GM23338 (cell line): ENCODE measurements at regions not wholly inside any gene's neighbourhood (a gene's known extent, or its start where the extent isn't known, plus 50 kb on each side); places are given as distances from the start of the nearest gene placed in this dataset.

Experiments
- ATAC-seq: fragments of 200-7000 bp; cut with Tn5 transposase; 3 replicates; pipeline ENCODE4 v1.9.1; 2020
- DNase-seq: peaks from one replicate; pipeline ENCODE4 v3.0.0-alpha.2; 2015; ENCODE audit warnings: low spot score
- H2AFZ ChIP-seq: fragments of 200-600 bp; sonication (generic); 2 replicates; pipeline ENCODE4 v1.8.0; 2016; ENCODE audit warnings: antibody characterized with exemption, mild to moderate bottlenecking, moderate library complexity
- H3F3A ChIP-seq: fragments of 200-600 bp; sonication (generic); replicated peaks from 2 replicates; pipeline ENCODE4 v1.8.0; 2017; ENCODE audit warnings: antibody characterized with exemption, mixed run types, low read depth
- H3K27ac ChIP-seq: fragments of 200-600 bp; sonication (generic); 2 replicates; pipeline ENCODE4 v1.6.1; 2016; ENCODE audit warnings: low read depth
- H3K27me3 ChIP-seq: fragments of 200-600 bp; sonication (generic); 2 replicates; pipeline ENCODE4 v1.8.0; 2016; ENCODE audit warnings: mild to moderate bottlenecking, mixed run types, moderate library complexity; ENCODE audit not compliant: insufficient read depth
- H3K36me3 ChIP-seq: fragments of 200-600 bp; sonication (generic); 2 replicates; pipeline ENCODE4 v1.8.0; 2016; ENCODE audit warnings: mild to moderate bottlenecking; ENCODE audit not compliant: insufficient read depth
- H3K4me1 ChIP-seq: fragments of 200-600 bp; sonication (generic); 2 replicates; pipeline ENCODE4 v1.8.0; 2016; ENCODE audit warnings: mild to moderate bottlenecking, moderate library complexity; ENCODE audit not compliant: insufficient read depth
- H3K4me2 ChIP-seq: fragments of 200-600 bp; sonication (generic); 2 replicates; pipeline ENCODE4 v1.7.1; 2017; ENCODE audit warnings: mixed run types
- H3K4me3 ChIP-seq: fragments of 200-600 bp; sonication (generic); 2 replicates; pipeline ENCODE4 v1.6.1; 2016; ENCODE audit warnings: mixed run types
- H3K79me2 ChIP-seq: fragments of 200-600 bp; sonication (generic); replicated peaks from 2 replicates; pipeline ENCODE4 v1.8.0; 2017; ENCODE audit warnings: mild to moderate bottlenecking; ENCODE audit not compliant: insufficient read depth
- H3K9me2 ChIP-seq: fragments of 200-600 bp; sonication (generic); 2 replicates; pipeline ENCODE4 v1.8.0; 2017; ENCODE audit not compliant: insufficient read depth
- H4K20me1 ChIP-seq: fragments of 200-600 bp; sonication (generic); replicated peaks from 2 replicates; pipeline ENCODE4 v1.8.0; 2017; ENCODE audit warnings: mild to moderate bottlenecking; ENCODE audit not compliant: insufficient read depth
- H3K27ac Mint-ChIP-seq: 2 replicates; pipeline ENCODE4 v1.8.0; 2020; ENCODE audit warnings: inconsistent platforms, mild to moderate bottlenecking, moderate library complexity, mixed read lengths
- H3K27me3 Mint-ChIP-seq: 3 replicates; pipeline ENCODE4 v1.8.0; 2022; ENCODE audit warnings: low read depth, mild to moderate bottlenecking, moderate library complexity, mixed read lengths, inconsistent platforms; ENCODE audit not compliant: insufficient read depth, poor library complexity
- H3K36me3 Mint-ChIP-seq: 3 replicates; pipeline ENCODE4 v1.8.0; 2021; ENCODE audit warnings: low read depth, mild to moderate bottlenecking, inconsistent platforms, moderate library complexity, mixed read lengths
- H3K4me1 Mint-ChIP-seq: 3 replicates; pipeline ENCODE4 v1.8.0; 2020; ENCODE audit warnings: mild to moderate bottlenecking, inconsistent platforms, mixed read lengths
- H3K4me3 Mint-ChIP-seq: 3 replicates; pipeline ENCODE4 v1.8.0; 2021; ENCODE audit warnings: moderate library complexity, mild to moderate bottlenecking, inconsistent platforms, mixed read lengths
- H3K9me3 Mint-ChIP-seq: 3 replicates; pipeline ENCODE4 v1.8.0; 2020; ENCODE audit warnings: moderate library complexity, mild to moderate bottlenecking, inconsistent platforms, mixed read lengths
- EZH2 ChIP-seq: fragments of 200-600 bp; sonication (generic); IDR thresholded peaks from one replicate; pipeline ENCODE4 v1.8.0; 2017; ENCODE audit warnings: antibody characterized with exemption, mild to moderate bottlenecking, low read depth; ENCODE audit not compliant: unreplicated experiment
- EZH2phosphoT487 ChIP-seq: fragments of 200-600 bp; sonication (generic); IDR thresholded peaks from one replicate; pipeline ENCODE4 v1.8.1; 2018; ENCODE audit warnings: antibody characterized with exemption; ENCODE audit not compliant: unreplicated experiment
- JUNB ChIP-seq: IDR thresholded peaks from one replicate; pipeline ENCODE4 v1.6.1; 2016; ENCODE audit warnings: antibody characterized with exemption; ENCODE audit not compliant: unreplicated experiment
- POLR2AphosphoS5 ChIP-seq: IDR thresholded peaks from 2 replicates; pipeline ENCODE4 v1.6.1; 2016; ENCODE audit warnings: antibody characterized with exemption, low read depth
- REST ChIP-seq: IDR thresholded peaks from one replicate; pipeline ENCODE4 v1.6.1; 2018; ENCODE audit warnings: antibody characterized with exemption; ENCODE audit not compliant: unreplicated experiment
- STAT1 ChIP-seq: IDR thresholded peaks from one replicate; pipeline ENCODE4 v1.6.1; 2016; ENCODE audit warnings: antibody characterized with exemption; ENCODE audit not compliant: unreplicated experiment
- ZNF114 ChIP-seq: fragments of 250-450 bp; sonication (Bioruptor Pico); IDR thresholded peaks from 2 replicates; pipeline ENCODE4 v1.5.0; 2020; ENCODE audit warnings: mild to moderate bottlenecking, moderate library complexity
- TF ChIP-seq, protein P1 (sequence below): IDR thresholded peaks from 2 replicates; pipeline ENCODE4 v1.6.1; 2016; ENCODE audit warnings: antibody characterized with exemption

DNA sequence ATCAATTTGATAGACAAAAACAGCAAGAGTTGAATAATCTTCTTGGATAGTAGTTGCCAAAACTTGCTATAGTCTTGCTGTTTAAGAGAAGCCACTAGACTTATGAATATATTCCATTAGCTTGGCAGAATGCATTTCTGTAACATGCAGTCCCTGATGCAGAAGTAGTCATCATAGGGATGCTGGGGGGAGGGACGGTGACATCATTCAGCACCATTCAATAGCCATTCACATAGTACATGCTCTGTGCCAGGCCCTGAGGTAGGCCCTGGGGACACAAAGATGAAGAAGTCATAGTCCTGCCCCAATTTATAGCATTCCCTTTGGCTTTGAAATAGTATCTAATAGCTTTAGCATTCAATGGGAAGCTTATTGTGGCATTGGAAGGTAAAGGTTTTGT lies 185.5 kb upstream of the AFF2 start:
- Histone ChIP-seq H3K27me3 (no peaks in the 10 kb centered on the region), H3K79me2 (no peaks in the 10 kb centered on the region), H3K36me3 (no peaks in the 10 kb centered on the region), H3K4me2 (no peak overlapping the region), H4K20me1 (no peaks in the 10 kb centered on the region), H3F3A (no peaks in the 10 kb centered on the region), H3K4me3 (no peak overlapping the region), H3K9me2 (no peaks in the 10 kb centered on the region), H3K4me1 (no peaks in the 10 kb centered on the region), H3K27ac (no peak overlapping the region), H2AFZ (no peak overlapping the region)
- H3K4me3 Mint-ChIP-seq = no peak overlapping the region
- H3K27me3 Mint-ChIP-seq = peaks cover 10% of the 10 kb centered on the region
- no peaks in the 10 kb centered on the region for H3K4me1 Mint-ChIP-seq
- no peaks in the 10 kb centered on the region for H3K9me3 Mint-ChIP-seq
- ATAC-seq = no peak
- H3K36me3 Mint-ChIP-seq = no peaks in the 10 kb centered on the region
- H3K27ac Mint-ChIP-seq = no peak overlapping the region
- no peak for TF ChIP-seq STAT1
- DNase-seq = no peak

GRCh38 chrX:148316446-148316845 lies 184.0 kb upstream of the AFF2 start:
- H3K36me3 ChIP-seq = no peaks in the 10 kb centered on the region
- no peaks in the 10 kb centered on the region for H3K27me3 ChIP-seq
- TF ChIP-seq POLR2AphosphoS5 (no peak), EZH2phosphoT487 (no peak), EZH2 (no peak), ZNF114 (CRISPR knock-in tag) (no peak), STAT1 (no peak)
- TF ChIP-seq, protein P1, sequence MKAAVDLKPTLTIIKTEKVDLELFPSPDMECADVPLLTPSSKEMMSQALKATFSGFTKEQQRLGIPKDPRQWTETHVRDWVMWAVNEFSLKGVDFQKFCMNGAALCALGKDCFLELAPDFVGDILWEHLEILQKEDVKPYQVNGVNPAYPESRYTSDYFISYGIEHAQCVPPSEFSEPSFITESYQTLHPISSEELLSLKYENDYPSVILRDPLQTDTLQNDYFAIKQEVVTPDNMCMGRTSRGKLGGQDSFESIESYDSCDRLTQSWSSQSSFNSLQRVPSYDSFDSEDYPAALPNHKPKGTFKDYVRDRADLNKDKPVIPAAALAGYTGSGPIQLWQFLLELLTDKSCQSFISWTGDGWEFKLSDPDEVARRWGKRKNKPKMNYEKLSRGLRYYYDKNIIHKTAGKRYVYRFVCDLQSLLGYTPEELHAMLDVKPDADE = no peak
- H3K9me2 ChIP-seq = no peaks in the 10 kb centered on the region
- Mint-ChIP-seq H3K27ac (no peak overlapping the region), H3K36me3 (no peaks in the 10 kb centered on the region), H3K4me1 (no peaks in the 10 kb centered on the region), H3K4me3 (no peak overlapping the region), H3K27me3 (peaks cover 10% of the 10 kb centered on the region), H3K9me3 (no peaks in the 10 kb centered on the region)
- no peaks in the 10 kb centered on the region for H3K79me2 ChIP-seq
- H3K27ac ChIP-seq = no peak overlapping the region
- DNase-seq (no peak), ATAC-seq (no peak)
- no peaks in the 10 kb centered on the region for H3F3A ChIP-seq
- no peaks in the 10 kb centered on the region for H3K4me1 ChIP-seq
- H4K20me1 ChIP-seq = no peaks in the 10 kb centered on the region
- H2AFZ ChIP-seq = no peak overlapping the region
- no peak overlapping the region for H3K4me3 ChIP-seq
- no peak overlapping the region for H3K4me2 ChIP-seq

GRCh38 chrX:148322906-148323305 lies 177.5 kb upstream of the AFF2 start:
- no peaks in the 10 kb centered on the region for H3K79me2 ChIP-seq
- H3K4me1 Mint-ChIP-seq = no peaks in the 10 kb centered on the region
- H3K36me3 Mint-ChIP-seq = no peaks in the 10 kb centered on the region; the same call in 1 of the 3 replicates
- no peaks in the 10 kb centered on the region for H3K4me1 ChIP-seq
- no peaks in the 10 kb centered on the region; the same call in 2 of the 3 replicates for H3K9me3 Mint-ChIP-seq
- H3F3A ChIP-seq = no peaks in the 10 kb centered on the region
- no peak overlapping the region for H3K27ac Mint-ChIP-seq
- no peaks in the 10 kb centered on the region for H3K36me3 ChIP-seq
- no peak overlapping the region for H3K4me3 ChIP-seq
- no peaks in the 10 kb centered on the region for H4K20me1 ChIP-seq
- no peak overlapping the region for H3K27ac ChIP-seq
- no peak overlapping the region for H2AFZ ChIP-seq
- DNase-seq (no peak), ATAC-seq (no peak)
- no peak overlapping the region for H3K4me3 Mint-ChIP-seq
- H3K27me3 ChIP-seq = no peaks in the 10 kb centered on the region
- H3K9me2 ChIP-seq = no peaks in the 10 kb centered on the region
- TF ChIP-seq REST (no peak), EZH2phosphoT487 (no peak), ZNF114 (CRISPR knock-in tag) (no peak), STAT1 (no peak), JUNB (no peak)
- peaks cover 5% of the 10 kb centered on the region for H3K27me3 Mint-ChIP-seq
- no peak overlapping the region for H3K4me2 ChIP-seq
